ENCODE measurements at regions not wholly inside any gene's neighbourhood (a gene's known extent, or its start where the extent isn't known, plus 50 kb on each side); places are given as distances from the start of the nearest gene placed in this dataset.

GRCh38 chr15:97653896-97654295 is 306.6 kb upstream of the ARRDC4 start:
- TF ChIP-seq CTCF (conservative IDR thresholded peaks at IDR 0.05; ENCODE audit: low read depth, low read length) = no peak
- no peak for TF ChIP-seq POLR2A (IDR thresholded peaks at IDR 0.05; ENCODE audit: low read depth, low read length)
- no peak for TF ChIP-seq SMC3 (IDR thresholded peaks at IDR 0.05; ENCODE audit: low read depth, low read length)
- TF ChIP-seq USF2 (IDR thresholded peaks at IDR 0.05; ENCODE audit: low read depth, low read length) = no peak
- TF ChIP-seq RFX5 (IDR thresholded peaks at IDR 0.05; ENCODE audit: low read depth, low read length) = no peak
- no peak for TF ChIP-seq RAD21 (IDR thresholded peaks at IDR 0.05; ENCODE audit: low read length)
- TF ChIP-seq ELK1 (IDR thresholded peaks at IDR 0.05; ENCODE audit: borderline replicate concordance, low read depth, low read length) = no peak
- TF ChIP-seq CEBPB (IDR thresholded peaks at IDR 0.05; ENCODE audit: low read depth, low read length) = no peak
- TF ChIP-seq MAZ (IDR thresholded peaks at IDR 0.05; ENCODE audit: borderline replicate concordance, low read depth, low read length) = no peak
- TF ChIP-seq RCOR1 (IDR thresholded peaks at IDR 0.05; ENCODE audit: insufficient replicate concordance, low read length) = no peak
- no peak for TF ChIP-seq MAFK (IDR thresholded peaks at IDR 0.05; ENCODE audit: low read depth, low read length)
- no peak for TF ChIP-seq FOS (IDR thresholded peaks at IDR 0.05; ENCODE audit: low read depth, low read length)
- TF ChIP-seq BHLHE40 (IDR thresholded peaks at IDR 0.05; ENCODE audit: low read depth, low read length) = no peak

Data from IMR-90 (cell line).